ENCODE measurements at regions not wholly inside any gene's neighbourhood (a gene's known extent, or its start where the extent isn't known, plus 50 kb on each side); places are given as distances from the start of the nearest gene placed in this dataset.

DNA sequence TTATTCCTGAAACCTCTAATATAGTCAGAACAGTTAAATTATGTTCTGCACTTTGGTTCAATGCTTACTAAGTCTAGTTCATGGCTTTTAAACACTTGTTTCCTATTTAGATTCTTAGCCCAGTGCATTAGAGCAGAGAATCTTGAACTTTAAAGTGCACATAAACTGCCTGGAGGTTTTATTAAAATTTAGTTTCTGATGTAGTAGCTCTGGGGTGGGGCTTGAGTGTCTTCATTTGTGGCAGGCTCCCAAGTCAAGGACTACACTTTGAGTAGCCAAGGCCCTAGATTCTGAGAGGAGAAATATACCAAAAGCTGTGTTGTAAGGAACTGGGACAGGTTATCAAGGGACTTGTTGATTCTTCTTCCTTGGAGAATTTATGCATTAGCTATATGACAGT, 1604.2 kb downstream of the KHDRBS2 start:
- H3K27me3 ChIP-seq (ENCODE audit: control insufficient read depth, insufficient read depth, low read length) = no peaks in the 10 kb centered on the region
- ChIA-PET POLR2A (no interaction called here), CTCF (no interaction called here)
- no peaks in the 10 kb centered on the region for H3K36me3 ChIP-seq (ENCODE audit: control insufficient read depth, insufficient read depth, low read length)
- no peaks in the 10 kb centered on the region for H3K9me3 ChIP-seq (ENCODE audit: control insufficient read depth, insufficient read depth, low read depth, low read length)
- DNase-seq (ENCODE audit: low read depth, low spot score) (no peak), ATAC-seq (no peak)
- TF ChIP-seq TCF7L2 (IDR thresholded peaks at IDR 0.05; ENCODE audit: low read depth, low read length) = no peak
- H3K27ac ChIP-seq (ENCODE audit: low read length) = no peak overlapping the region
- H3K4me3 ChIP-seq (ENCODE audit: low read depth in 2 of 2, low read length in 2 of 2) = no peak overlapping the region
- no peaks in the 10 kb centered on the region for H3K4me1 ChIP-seq (ENCODE audit: control insufficient read depth, insufficient read depth, low read length)
- in situ Hi-C loops (cut with HindIII; ENCODE audit: low pct_unique_long_range_greater_than_20kb, low sequenced_read_pairs) = no loop called here
- intact Hi-C loops (cut with micrococcal nuclease; ENCODE audit: unreplicated experiment) = no loop called here
- BruUV-seq (replicated peaks) = no TSS peak

DNA sequence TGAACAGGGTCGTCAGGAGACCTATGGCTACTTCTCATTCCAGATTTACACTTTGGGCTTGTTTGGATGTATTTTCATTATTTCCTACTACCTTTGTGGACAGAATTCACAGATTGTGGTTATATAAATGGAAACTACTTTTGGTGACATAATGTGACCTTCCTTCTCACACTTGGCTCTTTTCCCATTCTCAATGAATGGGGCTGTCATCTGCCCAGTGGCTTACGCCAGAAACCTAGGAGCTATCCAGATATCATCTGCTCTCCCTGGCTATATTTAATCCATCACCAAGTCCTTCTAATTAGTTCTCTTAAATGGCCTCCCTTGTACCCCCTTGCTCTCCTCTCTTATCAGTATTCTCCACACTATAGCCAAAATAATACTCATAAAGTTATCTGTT, 1606.8 kb downstream of the KHDRBS2 start:
- no peak for ATAC-seq
- no peak for TF ChIP-seq POLR2AphosphoS5 (IDR thresholded peaks at IDR 0.05; ENCODE audit: low read depth, low read length)
- TF ChIP-seq SIN3A (IDR thresholded peaks at IDR 0.05; ENCODE audit: borderline replicate concordance, insufficient read depth, low read depth, low read length) = no peak
- TF ChIP-seq REST (IDR thresholded peaks at IDR 0.05; ENCODE audit: insufficient read depth in 1 of 2, low read depth in 2 of 2, low read length in 1 of 2) = no peak
- TF ChIP-seq CTCF (IDR thresholded peaks at IDR 0.05) = no peak
- TF ChIP-seq TCF7L2 (IDR thresholded peaks at IDR 0.05; ENCODE audit: low read depth, low read length) = no peak
- no TSS peak for BruUV-seq (replicated peaks)
- no peak overlapping the region for H3K27ac ChIP-seq (ENCODE audit: low read length)
- ChIA-PET CTCF (no interaction called here), POLR2A (no interaction called here)
- no peak for DNase-seq (ENCODE audit: low read depth, low spot score)
- in situ Hi-C loops (cut with HindIII; ENCODE audit: low pct_unique_long_range_greater_than_20kb, low sequenced_read_pairs) (no loop called here), intact Hi-C loops (cut with micrococcal nuclease; ENCODE audit: unreplicated experiment) (no loop called here)
- no peaks in the 10 kb centered on the region for H3K36me3 ChIP-seq (ENCODE audit: control insufficient read depth, insufficient read depth, low read length)
- H3K4me1 ChIP-seq (ENCODE audit: control insufficient read depth, insufficient read depth, low read length) = no peaks in the 10 kb centered on the region
- H3K9me3 ChIP-seq (ENCODE audit: control insufficient read depth, insufficient read depth, low read depth, low read length) = no peaks in the 10 kb centered on the region
- H3K27me3 ChIP-seq (ENCODE audit: control insufficient read depth, insufficient read depth, low read length) = no peaks in the 10 kb centered on the region
- no peak overlapping the region for H3K4me3 ChIP-seq (ENCODE audit: low read depth in 2 of 2, low read length in 2 of 2)

DNA sequence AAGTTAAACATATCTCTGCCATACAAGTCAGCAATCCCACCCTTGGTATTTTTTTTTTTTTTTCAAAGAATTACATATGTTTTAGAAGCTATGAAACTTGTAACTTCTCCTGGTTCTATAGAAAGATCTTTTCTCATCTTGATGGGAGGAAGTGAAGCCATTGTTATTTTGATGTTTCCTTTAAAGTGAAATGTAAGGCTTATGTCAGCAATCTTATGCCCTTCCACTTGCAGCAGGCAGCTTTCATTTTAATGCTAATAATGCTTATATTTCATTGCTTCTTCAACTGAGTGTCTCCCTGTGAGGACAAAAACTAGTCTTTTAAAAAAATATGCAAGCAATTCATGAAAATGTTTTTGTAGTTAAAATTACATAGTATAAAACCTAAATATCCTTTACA, 1614.7 kb downstream of the KHDRBS2 start:
- intact Hi-C loops (cut with micrococcal nuclease; ENCODE audit: unreplicated experiment) = no loop called here
- Histone ChIP-seq H3K4me3 (ENCODE audit: low read depth in 2 of 2, low read length in 2 of 2) (no peak overlapping the region), H3K27ac (ENCODE audit: low read length) (no peak overlapping the region), H3K36me3 (ENCODE audit: control insufficient read depth, insufficient read depth, low read length) (no peaks in the 10 kb centered on the region), H3K9me3 (ENCODE audit: control insufficient read depth, insufficient read depth, low read depth, low read length) (no peaks in the 10 kb centered on the region; the same call in 1 of the 2 replicates), H3K27me3 (ENCODE audit: control insufficient read depth, insufficient read depth, low read length) (no peaks in the 10 kb centered on the region), H3K4me1 (ENCODE audit: control insufficient read depth, insufficient read depth, low read length) (no peaks in the 10 kb centered on the region)
- in situ Hi-C loops (cut with HindIII; ENCODE audit: low pct_unique_long_range_greater_than_20kb, low sequenced_read_pairs) = no loop called here
- BruUV-seq (replicated peaks) = no TSS peak
- ChIA-PET CTCF (no interaction called here), POLR2A (no interaction called here)
- no peak for TF ChIP-seq POLR2AphosphoS5 (IDR thresholded peaks at IDR 0.05; ENCODE audit: low read depth, low read length)
- no peak for TF ChIP-seq TCF7L2 (IDR thresholded peaks at IDR 0.05; ENCODE audit: low read depth, low read length)
- no peak for TF ChIP-seq REST (IDR thresholded peaks at IDR 0.05; ENCODE audit: insufficient read depth in 1 of 2, low read depth in 2 of 2, low read length in 1 of 2)
- TF ChIP-seq SIN3A (IDR thresholded peaks at IDR 0.05; ENCODE audit: borderline replicate concordance, insufficient read depth, low read depth, low read length) = no peak
- no peak for TF ChIP-seq CTCF (IDR thresholded peaks at IDR 0.05)
- no peak for ATAC-seq
- DNase-seq (ENCODE audit: low read depth, low spot score) = no peak
